GM19023 (cell line): ENCODE measurements at regions not wholly inside any gene's neighbourhood (a gene's known extent, or its start where the extent isn't known, plus 50 kb on each side); places are given as distances from the start of the nearest gene placed in this dataset.
"Not testable (repeated sequence)": the region's sequence is repeated elsewhere in the genome, so short reads cannot be mapped to it uniquely, and the experiment has no call there.

Source experiments
- ATAC-seq: cut with Tn5 transposase; IDR thresholded peaks from one replicate; pipeline ENCODE4 v1.9.1; 2021; ENCODE audit warnings: mild to moderate bottlenecking, moderate library complexity; ENCODE audit not compliant: unreplicated experiment

GRCh38 chr4:60718874-60719273, 481.3 kb upstream of the ADGRL3 start:
- ATAC-seq, result no peak

- no peak for ATAC-seq
These were observed 478.4 kb upstream of the ADGRL3 start for GRCh38 chr4:60721685-60722084.

- ATAC-seq, result no peak
These were observed 476.3 kb upstream of the ADGRL3 start for GRCh38 chr4:60723796-60724195.

DNA sequence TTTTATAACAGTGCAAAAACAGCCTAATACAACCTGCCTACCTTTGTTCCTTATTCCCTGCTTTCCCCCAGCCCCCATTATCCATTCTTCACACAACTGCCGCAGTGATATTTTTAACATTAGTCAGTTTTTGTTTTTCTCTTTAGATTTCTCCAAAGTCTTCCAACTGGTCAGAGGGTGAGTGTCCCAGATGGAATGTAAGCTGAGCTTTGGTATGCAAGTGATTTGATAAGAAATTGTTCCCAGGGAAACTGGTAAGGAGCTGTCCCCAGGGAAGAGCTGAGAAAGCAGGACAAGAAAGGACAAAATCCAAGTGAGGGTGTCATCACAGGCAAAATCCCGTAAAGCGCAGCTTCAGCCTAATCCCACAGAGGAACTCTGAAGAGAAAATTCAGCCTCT, 475.5 kb upstream of the ADGRL3 start:
- ATAC-seq, result no peak

- ATAC-seq, result no peak
These were observed 473.3 kb upstream of the ADGRL3 start for GRCh38 chr4:60726779-60727178.

- no peak for ATAC-seq
These were observed 470.9 kb upstream of the ADGRL3 start for GRCh38 chr4:60729194-60729593.

GRCh38 chr4:60729764-60730163, 470.4 kb upstream of the ADGRL3 start:
- ATAC-seq, result not testable (repeated sequence)

GRCh38 chr4:60737858-60738257, 462.3 kb upstream of the ADGRL3 start:
- ATAC-seq, result no peak

DNA sequence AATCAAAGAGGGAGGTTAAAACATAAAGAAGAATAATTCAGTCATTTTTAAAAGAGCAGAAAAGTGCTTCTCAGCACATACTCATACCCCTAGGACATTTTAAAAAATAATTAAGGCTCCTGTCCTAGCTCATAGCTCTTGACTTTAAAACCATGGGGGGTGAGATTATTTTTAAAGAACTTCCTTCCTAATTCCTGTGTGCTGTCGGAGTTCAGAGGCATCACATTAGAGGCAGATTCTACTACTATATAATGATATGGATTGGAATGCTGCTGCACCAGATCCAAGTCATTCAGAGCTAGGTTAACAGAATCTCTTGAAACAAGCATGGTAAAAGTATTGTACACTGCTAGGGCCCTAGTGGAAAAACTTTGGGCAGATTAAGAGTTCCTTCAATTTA, 456.5 kb upstream of the ADGRL3 start:
- ATAC-seq, result no peak

DNA sequence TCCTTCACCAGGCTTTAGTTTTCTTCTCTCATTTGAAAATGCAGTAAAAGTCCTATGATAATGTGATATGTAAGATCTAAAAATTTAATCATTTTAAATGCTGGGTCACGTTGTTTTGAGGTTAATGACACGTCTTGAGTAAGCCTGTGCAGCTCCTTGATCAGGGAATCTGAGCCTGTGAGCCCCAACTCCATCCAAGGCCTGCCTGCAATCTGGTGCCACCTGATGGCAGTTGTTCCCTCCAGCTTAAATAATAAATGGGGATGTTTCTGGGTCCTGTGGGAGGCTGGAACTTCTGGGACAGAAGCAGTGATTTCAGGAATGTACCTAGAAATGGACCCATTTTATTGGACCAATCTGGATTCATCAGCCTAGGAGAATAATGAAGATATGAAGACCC, 455.4 kb upstream of the ADGRL3 start:
- no peak for ATAC-seq

DNA sequence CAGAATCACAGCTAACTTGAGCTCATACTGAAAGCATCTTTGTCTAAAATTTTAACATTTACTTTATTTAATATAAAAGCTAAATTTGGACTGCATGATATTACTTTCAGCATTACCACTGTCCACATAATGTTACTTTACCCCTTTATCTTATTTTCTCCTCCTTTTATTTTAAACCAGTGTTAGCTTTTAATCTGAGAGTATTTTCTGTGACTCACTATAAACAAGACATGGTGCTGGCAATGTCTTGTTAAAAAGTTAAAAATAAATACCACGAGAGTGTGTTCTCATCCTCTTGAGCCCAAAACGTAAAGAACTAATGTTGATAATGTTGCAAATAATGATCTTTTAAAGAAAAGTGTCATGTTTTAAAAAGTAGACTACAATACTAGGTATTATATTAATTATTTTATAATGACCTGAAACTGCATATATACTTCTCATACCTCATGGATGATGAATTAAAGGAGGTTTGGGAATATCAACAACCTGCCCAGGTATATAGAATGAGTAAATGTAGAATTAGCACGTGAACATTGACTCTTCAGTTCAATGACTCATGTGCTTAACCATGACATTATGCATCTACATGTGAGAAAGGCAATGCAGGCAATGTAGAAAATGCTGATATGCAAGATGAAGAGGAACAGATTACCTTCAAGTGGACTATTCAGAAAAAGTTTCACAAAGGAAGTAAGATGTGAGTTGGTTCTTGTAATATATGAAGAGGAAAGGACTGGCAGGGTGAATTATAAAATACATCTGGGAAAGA, 454.1 kb upstream of the ADGRL3 start:
- no peak for ATAC-seq

DNA sequence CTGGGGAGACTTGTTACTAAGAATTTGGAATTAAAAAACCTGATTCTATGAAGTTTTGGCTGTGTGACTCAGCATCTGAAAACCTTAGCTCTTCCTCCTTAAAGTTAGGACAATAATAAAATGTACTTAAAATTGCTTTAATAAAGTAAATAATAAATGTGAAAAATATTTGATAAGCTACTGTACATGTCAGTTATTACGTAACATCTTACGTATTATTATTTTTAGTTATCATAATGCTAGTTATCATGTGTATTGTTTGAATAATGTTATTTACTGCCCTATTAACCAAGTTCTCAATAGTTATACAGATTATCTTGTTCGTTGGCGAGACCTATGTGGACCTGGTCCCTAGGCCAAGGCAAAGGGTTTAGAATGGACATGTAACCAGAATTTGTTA, 449.2 kb upstream of the ADGRL3 start:
- no peak for ATAC-seq

GRCh38 chr4:60757986-60758680, 442.0 kb upstream of the ADGRL3 start:
- ATAC-seq, result no peak

DNA sequence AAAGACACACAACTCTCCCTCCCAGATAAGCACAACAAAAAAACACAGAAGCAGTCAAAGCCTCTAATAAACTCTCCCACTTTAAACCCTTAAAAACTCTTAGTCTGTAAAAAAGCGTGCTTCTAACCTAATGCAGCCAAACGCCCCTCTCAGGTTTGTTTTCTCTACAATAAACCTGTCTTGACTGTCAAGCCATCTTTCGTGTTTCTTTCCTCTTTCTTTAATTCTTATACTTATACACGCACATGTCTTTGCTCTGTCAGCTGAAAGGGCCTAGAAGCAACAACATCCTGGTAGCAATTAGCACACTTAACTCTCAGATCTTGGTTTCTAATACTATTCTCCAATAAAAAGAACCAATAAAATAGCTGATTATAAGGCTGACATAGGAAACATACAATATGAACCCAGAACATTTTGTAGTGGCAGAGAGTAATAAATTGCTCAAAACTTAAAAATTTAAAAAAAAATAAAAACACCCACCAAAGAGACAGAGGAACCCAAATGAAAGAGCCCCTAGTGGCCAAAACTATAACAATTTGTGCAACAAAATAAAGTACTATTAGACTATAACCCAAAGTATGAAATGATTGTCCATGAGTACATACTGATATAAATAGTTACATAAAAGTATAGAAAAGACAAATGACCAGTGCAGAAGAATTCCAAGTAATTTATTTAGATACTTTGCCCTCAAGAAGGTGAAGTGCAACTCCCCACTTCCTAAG, 440.4 kb upstream of the ADGRL3 start:
- ATAC-seq, result no peak

- no peak for ATAC-seq
These were observed 419.3 kb upstream of the ADGRL3 start for GRCh38 chr4:60780874-60781273.

GRCh38 chr4:60790608-60791007, 409.5 kb upstream of the ADGRL3 start:
- no peak for ATAC-seq

GRCh38 chr4:60794372-60794771, 405.8 kb upstream of the ADGRL3 start:
- ATAC-seq, result no peak

- ATAC-seq, result no peak
These were observed 400.9 kb upstream of the ADGRL3 start for GRCh38 chr4:60799214-60799613.

GRCh38 chr4:60800701-60801100, 399.4 kb upstream of the ADGRL3 start:
- ATAC-seq, result no peak

- no peak for ATAC-seq
These were observed 394.4 kb upstream of the ADGRL3 start for GRCh38 chr4:60805500-60806313.
